ENCODE measurements at regions not wholly inside any gene's neighbourhood (a gene's known extent, or its start where the extent isn't known, plus 50 kb on each side); places are given as distances from the start of the nearest gene placed in this dataset.

- peak; percentile 88 for TF ChIP-seq CTCF (IDR thresholded peaks at IDR 0.05; ENCODE audit: low read length)
- no peak for TF ChIP-seq EZH2 (optimal IDR thresholded peaks at IDR 0.05; ENCODE audit: low read depth, low read length)
Observed at GRCh38 chr7:130982160-130982638, 248.2 kb upstream of the KLF14 start.
